ENCODE measurements at regions not wholly inside any gene's neighbourhood (a gene's known extent, or its start where the extent isn't known, plus 50 kb on each side); places are given as distances from the start of the nearest gene placed in this dataset.

DNA sequence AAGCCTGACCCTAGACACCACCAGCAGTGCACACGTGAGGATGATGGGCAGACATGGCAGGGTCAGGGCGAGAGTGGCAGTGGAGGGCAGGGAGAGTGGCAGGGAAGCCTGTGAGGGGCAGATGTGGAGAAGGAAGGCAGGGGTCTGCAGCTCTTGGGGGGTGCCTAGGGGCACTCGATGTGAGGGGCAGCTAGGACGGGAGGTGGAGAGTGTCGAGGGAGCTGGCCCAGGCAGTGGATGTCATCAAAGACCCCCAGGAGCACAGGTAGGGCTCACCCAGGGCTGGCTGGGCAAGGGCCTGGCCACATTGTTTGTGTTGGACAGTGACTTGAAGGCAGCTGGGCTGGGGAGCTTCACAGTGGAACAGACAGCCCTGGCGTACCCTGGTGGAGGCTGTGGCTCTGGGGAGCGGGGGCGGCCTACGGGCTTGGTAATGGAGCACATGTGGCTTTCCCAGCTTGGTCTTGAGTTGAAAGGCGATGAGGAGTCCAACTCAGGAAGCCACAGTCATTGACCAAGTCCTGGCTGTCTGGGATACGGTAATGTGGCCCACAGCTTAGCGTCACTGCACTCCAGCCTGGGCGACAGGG, 87.1 kb downstream of the RTP5 start (continued):
- TF ChIP-seq PHF8 (conservative IDR thresholded peaks at IDR 0.05; ENCODE audit: low read depth, low read length) (no peak), YY1 (IDR thresholded peaks at IDR 0.05; ENCODE audit: low read depth, low read length) (no peak), SUZ12 (IDR thresholded peaks at IDR 0.05; ENCODE audit: low read length) (no peak), CREB1 (IDR thresholded peaks at IDR 0.05) (no peak)

Data from H1 (cell line).